Aorta (tissue), 5 donors: ENCODE measurements at regions not wholly inside any gene's neighbourhood (a gene's known extent, or its start where the extent isn't known, plus 50 kb on each side); places are given as distances from the start of the nearest gene placed in this dataset.

Experiments used
- ATAC-seq: fragments of 200-7000 bp; cut with Tn5 transposase; one replicate; pipeline ENCODE4 v1.9.1; 2022; ENCODE audit warnings: moderate library complexity; ENCODE audit not compliant: low FRiP score
- DNase-seq, 2 donors: peaks; one replicate each; pipeline ENCODE4 v3.0.0-alpha.2; 2020
- H3K27ac ChIP-seq, 2 donors: one replicate each; pipeline ENCODE4 v1.5.1; 2013; ENCODE audit warnings: low read length in 2 of 2, mild to moderate bottlenecking in 2 of 2, moderate library complexity in 2 of 2, control low read depth in 1 of 2, inconsistent platforms in 1 of 2, low read depth in 1 of 2
- H3K27me3 ChIP-seq, 2 donors: one replicate each; pipeline ENCODE4 v1.6.1; 2013; ENCODE audit warnings: control low read depth in 1 of 2, low read length in 1 of 2, mild to moderate bottlenecking in 1 of 2, moderate library complexity in 1 of 2; ENCODE audit not compliant: insufficient read depth in 2 of 2, control insufficient read depth in 1 of 2
- H3K36me3 ChIP-seq, 2 donors: one replicate each; pipeline ENCODE4 v1.6.1; 2013; ENCODE audit warnings: control low read depth in 1 of 2, low read length in 1 of 2, mild to moderate bottlenecking in 1 of 2; ENCODE audit not compliant: insufficient read depth in 2 of 2, control insufficient read depth in 1 of 2
- H3K4me1 ChIP-seq, 2 donors: one replicate each; pipeline ENCODE4 v1.6.1; 2013; ENCODE audit warnings: low read length in 2 of 2, control low read depth in 1 of 2, mild to moderate bottlenecking in 1 of 2, moderate library complexity in 1 of 2; ENCODE audit not compliant: insufficient read depth in 2 of 2, control insufficient read depth in 1 of 2
- H3K4me3 ChIP-seq, 2 donors: one replicate each; pipeline ENCODE4 v1.5.1; 2013; ENCODE audit warnings: low read length in 2 of 2, control low read depth in 1 of 2, mild to moderate bottlenecking in 1 of 2
- H3K9me3 ChIP-seq: one replicate; pipeline ENCODE4 v1.6.1; 2013; ENCODE audit warnings: mild to moderate bottlenecking, low read length; ENCODE audit not compliant: control insufficient read depth
- whole genome bisulfite sequencing, 2 donors: extraction: QIAGEN DNeasy Blood & Tissue Kit; methylation state at CpG; one replicate each; pipeline ENCODE4 v1.1.7; 2013; 5-methylcytosine and 5-hydroxymethylcytosine counted together
- intact Hi-C, 2 donors: fragments of 100-400 bp; cut with DNase I; formaldehyde crosslinking; loops; one replicate each; pipeline versions ENCODE4 v1.14.2 to v1.15.0; 2022
- donor health status: healthy with polysubstance abuse.
- donor health status: Bipolar disorder and iron deficiency.
- donor health status: DM: no; HTN: no; CAD: no.
- donor health status: DM: no; HTN: no; CAD: no.
- donor health status: DM: yes; HTN: yes; CAD: no.

DNA sequence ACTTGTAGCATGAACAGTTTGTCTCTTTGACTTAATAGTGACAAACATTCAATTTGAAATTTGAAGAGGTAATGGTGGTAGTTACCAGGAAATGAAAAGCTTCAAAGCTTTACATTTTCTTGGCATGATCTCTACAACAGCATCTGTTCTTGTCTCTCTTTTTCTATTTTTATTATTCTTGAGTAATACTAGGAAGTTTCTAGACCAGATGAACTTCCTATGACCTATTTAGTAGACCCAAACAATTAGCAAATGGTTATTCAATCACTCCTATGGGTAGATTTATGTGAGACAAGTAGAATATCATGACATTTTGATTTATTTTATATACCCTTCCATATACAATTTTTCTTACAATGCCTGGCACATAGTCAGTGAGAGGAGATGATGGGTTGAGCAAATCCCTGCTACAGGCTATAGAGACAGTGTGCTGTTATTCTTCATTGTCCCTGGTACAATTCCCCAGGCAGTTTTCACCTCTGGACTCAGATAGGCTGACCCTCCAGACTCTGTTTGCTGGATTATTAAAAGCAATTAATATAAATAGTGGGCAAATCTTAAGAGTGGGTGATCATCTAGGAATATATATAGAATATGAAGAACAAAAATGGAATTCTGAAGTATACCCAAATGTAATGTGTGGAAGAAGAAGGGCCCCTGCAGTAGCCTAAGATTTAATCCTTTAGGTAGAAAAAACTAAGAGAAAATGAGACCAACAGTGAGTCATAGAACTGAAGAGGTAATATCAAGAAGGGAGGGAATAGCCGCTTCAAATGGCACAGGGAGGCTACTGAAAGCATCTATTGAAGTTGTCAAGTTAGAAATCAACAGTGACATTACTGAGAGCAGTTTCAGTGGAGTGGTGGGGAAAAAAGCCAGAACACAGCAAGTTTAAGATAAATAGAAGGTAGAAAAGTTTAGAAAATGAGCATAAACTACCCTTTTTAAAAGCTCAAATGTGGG lies 512.0 kb downstream of the FOXG1 start:
- Histone ChIP-seq H3K27me3 (no peaks in the 10 kb centered on the region), H3K36me3 (no peaks in the 10 kb centered on the region), H3K9me3 (no peaks in the 10 kb centered on the region), H3K4me1 (no peaks in the 10 kb centered on the region), H3K4me3 (no peak overlapping the region), H3K27ac (no peak overlapping the region)
- no peak for ATAC-seq
- intact Hi-C loops = no loop called here
- no peak for DNase-seq
- 78 to 90% methylated on average over 1 of the region's 1 CpG for WGBS, 2 donors

DNA sequence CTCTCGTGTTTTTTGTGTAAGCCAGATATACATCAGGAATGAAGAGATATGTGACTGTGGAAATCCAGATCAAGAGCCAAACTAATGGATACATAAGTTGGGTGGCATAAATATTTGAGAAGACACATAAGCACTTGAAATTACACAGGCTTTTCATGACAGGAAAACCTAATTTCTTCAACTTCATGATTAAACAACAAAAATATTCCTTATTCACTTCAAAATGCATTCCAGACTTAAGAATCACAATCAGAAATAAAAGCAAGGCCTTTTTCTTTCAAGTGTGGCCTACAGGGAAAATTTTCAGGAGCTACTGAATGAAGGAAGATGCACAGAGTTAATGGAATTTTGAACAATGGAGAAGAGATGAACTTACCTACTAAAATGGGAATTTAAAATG lies 515.6 kb downstream of the FOXG1 start:
- DNase-seq (no peak), ATAC-seq (no peak)
- no peaks in the 10 kb centered on the region for H3K9me3 ChIP-seq
- WGBS, 2 donors = 23 to 24% methylated on average over 1 of the region's 1 CpG
- H3K4me1 ChIP-seq = no peaks in the 10 kb centered on the region
- H3K36me3 ChIP-seq = no peaks in the 10 kb centered on the region
- H3K27me3 ChIP-seq = no peaks in the 10 kb centered on the region
- intact Hi-C loops = no loop called here
- H3K27ac ChIP-seq = no peak overlapping the region
- no peak overlapping the region for H3K4me3 ChIP-seq

DNA sequence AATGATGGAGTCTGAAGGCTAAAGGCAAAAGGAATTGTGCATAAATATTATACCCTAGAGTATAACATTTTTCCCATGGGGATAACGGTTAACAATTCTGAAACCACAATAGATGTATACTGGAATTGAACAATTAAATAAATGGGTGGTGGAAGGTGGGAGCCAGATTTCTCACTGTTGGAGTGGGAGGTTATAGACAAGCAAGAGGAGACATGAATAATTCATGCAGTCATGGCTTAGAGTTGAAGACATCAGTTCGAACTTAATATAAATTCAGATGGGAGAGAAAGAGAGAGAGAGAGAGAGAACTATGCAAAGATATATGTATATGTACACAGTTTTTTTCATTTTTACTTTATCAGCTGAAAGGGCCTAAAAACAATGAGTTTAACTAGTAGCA lies 523.9 kb downstream of the FOXG1 start:
- DNase-seq = no peak
- WGBS, 2 donors = 59 to 70% methylated on average over 2 of the region's 2 CpGs
- H3K4me1 ChIP-seq = no peaks in the 10 kb centered on the region
- H3K4me3 ChIP-seq = no peak overlapping the region
- no peak for ATAC-seq
- H3K9me3 ChIP-seq = peaks cover 3% of the 10 kb centered on the region
- intact Hi-C loops = no loop called here
- H3K27me3 ChIP-seq = no peaks in the 10 kb centered on the region
- H3K27ac ChIP-seq = no peak overlapping the region
- H3K36me3 ChIP-seq = no peaks in the 10 kb centered on the region

DNA sequence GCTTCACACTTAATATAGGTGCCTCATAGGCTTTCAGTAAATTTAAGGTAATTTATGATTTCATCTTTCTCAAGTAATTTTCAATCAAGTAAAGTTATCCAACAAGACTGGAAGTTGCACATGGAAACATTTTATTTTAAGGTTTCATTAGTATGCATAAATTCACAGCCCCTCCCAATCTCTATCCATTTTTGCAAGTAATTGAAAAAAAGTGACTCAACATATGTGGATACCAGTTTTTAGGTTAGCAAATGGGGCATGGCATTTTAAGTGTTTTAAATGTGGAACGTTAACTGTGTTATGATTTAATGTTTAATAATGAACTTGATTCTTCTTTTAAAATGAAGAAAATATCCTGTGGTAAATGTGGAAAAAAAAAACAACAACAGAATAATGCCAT lies 532.8 kb downstream of the FOXG1 start:
- no peak for ATAC-seq
- no peak for DNase-seq
- intact Hi-C loops = no loop called here
- no peaks in the 10 kb centered on the region for H3K9me3 ChIP-seq
- no peaks in the 10 kb centered on the region for H3K36me3 ChIP-seq
- H3K4me1 ChIP-seq = no peaks in the 10 kb centered on the region
- no peaks in the 10 kb centered on the region for H3K27me3 ChIP-seq
- no peak overlapping the region for H3K27ac ChIP-seq
- no peak overlapping the region for H3K4me3 ChIP-seq
- WGBS, 2 donors = 75 to 79% methylated on average over 1 of the region's 1 CpG

DNA sequence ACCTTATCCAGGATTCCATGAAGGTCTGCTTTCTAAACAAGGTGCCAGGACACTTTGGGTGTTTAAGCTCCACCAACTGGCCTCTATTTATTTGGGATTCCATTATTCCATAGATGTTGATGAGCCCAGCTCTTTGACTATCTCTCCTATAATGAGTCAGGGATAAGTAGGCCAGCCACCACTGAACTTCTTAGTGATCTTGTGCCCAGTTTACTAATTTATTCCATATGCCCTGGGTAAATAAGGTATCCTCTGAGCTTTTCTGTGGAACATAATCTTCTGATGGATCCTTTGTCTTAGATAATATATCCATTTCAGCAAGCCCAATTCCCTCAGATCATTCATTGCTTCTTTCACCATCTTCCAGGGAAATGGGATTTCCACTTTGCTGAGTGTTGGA lies 535.0 kb downstream of the FOXG1 start:
- no peak overlapping the region for H3K4me3 ChIP-seq
- no peaks in the 10 kb centered on the region for H3K4me1 ChIP-seq
- H3K36me3 ChIP-seq = no peaks in the 10 kb centered on the region
- no peaks in the 10 kb centered on the region for H3K9me3 ChIP-seq
- H3K27ac ChIP-seq = no peak overlapping the region
- intact Hi-C loops = no loop called here
- ATAC-seq (no peak), DNase-seq (no peak)
- H3K27me3 ChIP-seq = no peaks in the 10 kb centered on the region

DNA sequence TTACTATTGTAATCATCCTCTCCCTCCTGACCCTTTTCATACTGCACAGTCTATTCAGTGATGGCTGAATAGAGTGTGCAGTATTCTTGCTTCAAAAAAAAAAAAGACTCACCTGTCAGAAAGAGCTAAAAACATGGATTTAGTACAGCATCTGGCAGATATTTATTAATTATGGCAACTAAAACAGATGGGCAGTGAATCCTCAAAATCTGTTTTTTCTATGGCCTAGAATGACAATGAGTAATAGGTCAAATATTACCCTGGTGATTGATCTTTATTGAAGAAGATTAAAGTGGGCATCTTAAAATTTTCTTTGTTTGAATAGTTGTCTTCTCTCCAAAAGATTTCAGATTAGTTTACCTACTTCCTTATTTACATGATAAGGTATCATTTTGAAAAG lies 543.6 kb downstream of the FOXG1 start:
- ATAC-seq = no peak
- intact Hi-C loops = no loop called here
- Histone ChIP-seq H3K27ac (no peak overlapping the region), H3K36me3 (no peaks in the 10 kb centered on the region), H3K4me1 (no peaks in the 10 kb centered on the region), H3K4me3 (no peak overlapping the region), H3K9me3 (no peaks in the 10 kb centered on the region), H3K27me3 (no peaks in the 10 kb centered on the region)
- no peak for DNase-seq

DNA sequence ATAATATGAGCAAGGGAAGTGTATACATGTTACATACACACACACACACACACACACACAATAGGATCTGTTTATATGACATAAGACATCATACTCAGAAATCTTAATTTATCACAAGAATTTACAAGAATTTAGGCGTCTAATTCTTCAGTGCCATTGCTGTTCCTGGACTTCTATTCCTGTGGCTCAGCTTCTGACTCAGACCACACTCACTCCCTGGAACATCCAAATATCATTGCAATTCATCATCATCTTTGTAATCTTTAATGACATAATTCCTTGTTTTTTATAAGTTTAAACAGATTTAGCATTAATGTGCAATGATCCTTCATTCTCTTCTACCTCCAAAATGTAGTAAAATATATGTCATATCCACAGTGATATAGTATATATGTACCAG lies 544.2 kb downstream of the FOXG1 start:
- Histone ChIP-seq H3K36me3 (no peaks in the 10 kb centered on the region), H3K27ac (no peak overlapping the region), H3K4me1 (no peaks in the 10 kb centered on the region), H3K27me3 (no peaks in the 10 kb centered on the region), H3K4me3 (no peak overlapping the region), H3K9me3 (no peaks in the 10 kb centered on the region)
- DNase-seq = no peak
- intact Hi-C loops = no loop called here
- no peak for ATAC-seq
- WGBS, 2 donors = 60 to 64% methylated on average over 1 of the region's 1 CpG

DNA sequence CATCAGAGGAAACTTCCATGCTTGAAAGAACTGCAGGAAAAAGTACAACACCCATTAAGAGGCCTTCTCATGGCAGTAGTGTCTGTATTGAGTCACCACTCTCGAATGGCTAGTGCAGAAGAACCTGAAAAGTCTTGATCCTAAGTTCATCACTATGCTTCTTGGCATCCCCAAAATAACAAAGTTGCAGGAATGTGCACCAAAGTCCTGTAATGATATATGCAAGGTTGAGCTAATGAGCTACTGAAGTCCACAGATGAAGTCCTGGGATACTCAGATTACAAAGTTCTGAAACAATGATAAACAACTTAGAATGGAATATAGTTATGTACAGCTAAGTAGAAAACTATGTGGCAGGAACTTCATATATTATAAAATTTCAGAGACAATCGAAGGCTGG lies 545.4 kb downstream of the FOXG1 start:
- Histone ChIP-seq H3K36me3 (no peaks in the 10 kb centered on the region), H3K9me3 (no peaks in the 10 kb centered on the region), H3K4me1 (no peaks in the 10 kb centered on the region), H3K27ac (no peak overlapping the region), H3K27me3 (no peaks in the 10 kb centered on the region), H3K4me3 (no peak overlapping the region)
- DNase-seq = no peak
- WGBS, 2 donors = 54 to 58% methylated on average over 2 of the region's 2 CpGs
- no peak for ATAC-seq
- intact Hi-C loops = no loop called here

DNA sequence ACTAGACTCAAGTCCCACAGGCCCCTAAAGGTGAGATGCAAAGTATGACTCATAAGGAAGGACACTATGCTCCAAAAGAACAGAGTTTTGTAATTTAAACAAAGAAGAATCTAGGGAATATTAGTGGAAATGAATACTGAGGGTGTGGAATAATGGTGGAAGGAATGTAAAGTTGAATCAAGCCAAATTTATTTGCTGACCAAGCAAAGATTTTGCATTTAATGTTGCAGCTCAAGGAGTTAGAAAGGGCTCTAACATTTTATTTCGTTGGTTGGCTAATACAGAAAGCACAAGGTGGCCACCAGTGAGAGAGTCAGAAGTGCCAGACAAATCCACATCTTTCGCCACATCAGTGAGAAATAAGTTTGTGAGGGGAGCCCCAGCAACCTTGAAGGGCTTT lies 550.3 kb downstream of the FOXG1 start:
- Histone ChIP-seq H3K4me1 (no peaks in the 10 kb centered on the region), H3K27me3 (no peaks in the 10 kb centered on the region), H3K27ac (no peak overlapping the region), H3K36me3 (no peaks in the 10 kb centered on the region), H3K4me3 (no peak overlapping the region), H3K9me3 (no peaks in the 10 kb centered on the region)
- no peak for ATAC-seq
- WGBS, 2 donors = 67 to 69% methylated on average over 2 of the region's 2 CpGs
- no peak for DNase-seq
- intact Hi-C loops = no loop called here
